ENCODE measurements at regions not wholly inside any gene's neighbourhood (a gene's known extent, or its start where the extent isn't known, plus 50 kb on each side); places are given as distances from the start of the nearest gene placed in this dataset.
"Not testable (repeated sequence)": the region's sequence is repeated elsewhere in the genome, so short reads cannot be mapped to it uniquely, and the experiment has no call there.

DNA sequence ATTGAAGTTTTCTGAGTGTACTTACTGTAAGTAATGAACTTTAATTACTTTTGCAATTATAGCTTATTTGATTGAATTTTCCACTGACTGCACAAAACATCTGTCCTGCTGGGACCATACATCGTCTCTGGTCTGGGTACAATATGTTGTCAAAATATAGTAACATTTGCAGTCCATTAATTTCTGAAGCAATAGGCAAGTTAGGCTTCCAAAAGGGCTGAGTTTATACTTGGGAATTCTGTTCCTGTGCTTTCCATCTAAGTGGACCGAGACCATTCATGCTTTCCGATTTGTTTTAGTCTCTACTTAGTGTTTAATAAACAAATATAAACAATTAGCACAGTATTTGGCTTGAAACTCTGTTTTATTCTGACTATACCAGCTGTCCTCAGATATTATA lies 139.3 kb downstream of the RFPL4B start:
- ATAC-seq (no peak), DNase-seq (no peak)
- intact Hi-C loops (cut with DNase I, micrococcal nuclease): no loop called here

DNA sequence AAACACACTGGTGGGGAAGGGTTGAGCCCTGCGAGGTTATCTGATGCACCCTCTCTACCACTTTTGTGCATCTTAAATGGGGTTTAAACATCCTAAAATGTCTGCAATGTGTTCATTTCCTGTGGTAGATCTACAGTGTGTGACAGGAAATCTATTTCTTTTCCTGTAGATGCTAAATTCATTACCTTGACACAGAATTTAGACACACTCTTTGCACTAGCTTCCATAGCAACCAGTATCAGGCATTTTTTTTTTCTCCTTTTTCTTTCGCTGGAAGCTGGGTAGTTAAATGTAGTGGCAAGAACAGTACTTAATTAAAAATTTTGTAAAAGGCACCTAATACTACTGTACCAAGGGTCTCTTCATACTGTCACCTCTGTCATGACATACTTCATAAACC lies 141.1 kb downstream of the RFPL4B start:
- intact Hi-C loops (cut with DNase I, micrococcal nuclease): no loop called here
- no peak for ATAC-seq
- no peak for DNase-seq

DNA sequence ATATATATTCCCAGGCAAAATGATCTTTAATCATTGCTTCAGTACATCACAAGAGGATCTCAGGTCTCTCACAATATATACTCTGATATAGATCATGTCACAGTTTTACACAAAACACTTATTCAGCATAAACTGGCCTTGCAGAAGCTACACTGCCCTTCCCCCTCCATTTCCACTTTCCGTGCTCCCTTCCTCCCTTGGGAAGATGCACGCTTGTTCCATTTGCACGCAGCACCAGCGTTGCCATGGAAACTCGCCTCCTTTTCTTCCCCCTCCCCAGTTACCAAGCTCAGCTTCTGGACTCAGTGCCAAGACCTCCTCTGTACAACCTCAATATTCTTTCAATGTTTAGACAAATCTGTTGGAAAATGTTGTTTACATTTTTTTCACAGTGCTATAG lies 154.6 kb downstream of the RFPL4B start:
- ATAC-seq (no peak), DNase-seq (no peak)
- intact Hi-C loops (cut with DNase I, micrococcal nuclease): no loop called here

DNA sequence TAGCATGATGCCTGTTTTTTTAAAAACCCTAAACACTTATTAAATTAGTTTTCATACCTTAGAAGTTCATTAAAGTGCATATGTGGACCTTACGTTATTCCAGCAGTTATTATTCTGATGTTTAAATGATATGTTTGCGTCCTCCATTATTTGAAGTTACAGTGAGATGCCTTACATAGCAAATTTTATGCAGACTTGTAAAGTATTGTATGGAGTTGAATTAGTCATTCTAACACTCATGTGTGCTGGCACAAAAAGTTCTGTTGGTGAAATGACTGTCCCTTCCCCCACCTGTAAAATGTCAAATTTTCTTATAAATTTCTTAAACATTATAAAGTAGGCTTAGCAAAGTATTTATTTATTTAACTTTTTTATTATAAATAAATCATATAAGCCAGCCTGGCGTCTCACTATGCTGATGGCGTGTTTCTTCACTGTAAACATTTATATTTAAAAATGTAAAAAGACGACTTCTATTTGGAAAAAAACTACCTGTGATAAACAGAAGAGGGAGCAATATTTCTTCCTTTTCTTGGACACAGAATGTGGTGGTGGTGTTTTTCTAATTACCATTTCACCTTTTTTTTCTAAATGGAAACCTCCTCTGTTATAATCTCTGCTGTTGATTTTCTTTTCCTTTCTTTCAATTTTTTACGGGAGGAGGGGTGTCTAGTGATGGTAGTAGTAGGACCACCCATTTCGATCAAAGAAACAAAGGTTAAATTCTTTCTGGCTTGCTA lies 155.4 kb downstream of the RFPL4B start:
- intact Hi-C loops (cut with DNase I, micrococcal nuclease): no loop called here
- DNase-seq: no peak
- no peak for ATAC-seq

DNA sequence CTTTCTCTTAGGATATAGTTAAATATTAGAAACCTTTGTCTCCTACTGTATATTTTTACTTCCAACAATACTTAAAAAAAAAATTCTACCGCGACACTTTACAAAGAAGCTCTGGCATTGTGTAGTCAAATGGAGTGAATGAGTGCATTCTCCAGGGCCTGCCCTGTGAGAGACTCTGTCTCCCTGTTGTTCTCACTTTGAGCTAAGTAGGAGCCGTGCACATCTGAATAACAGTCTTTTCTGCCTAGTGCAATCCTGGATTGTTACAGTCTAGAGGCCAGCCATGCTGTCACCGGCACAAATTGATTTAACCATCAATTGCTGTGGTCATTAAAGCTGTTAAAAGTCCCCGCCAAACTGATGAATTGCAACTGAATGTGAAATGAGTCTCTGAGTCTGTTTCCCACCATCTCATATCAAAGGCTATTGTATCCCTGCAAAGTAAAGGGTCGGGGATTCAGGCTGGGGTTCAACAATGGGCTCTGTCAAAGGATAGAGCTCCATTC lies 156.0 kb downstream of the RFPL4B start:
- DNase-seq (no peak), ATAC-seq (no peak)
- intact Hi-C loops (cut with DNase I, micrococcal nuclease): no loop called here

DNA sequence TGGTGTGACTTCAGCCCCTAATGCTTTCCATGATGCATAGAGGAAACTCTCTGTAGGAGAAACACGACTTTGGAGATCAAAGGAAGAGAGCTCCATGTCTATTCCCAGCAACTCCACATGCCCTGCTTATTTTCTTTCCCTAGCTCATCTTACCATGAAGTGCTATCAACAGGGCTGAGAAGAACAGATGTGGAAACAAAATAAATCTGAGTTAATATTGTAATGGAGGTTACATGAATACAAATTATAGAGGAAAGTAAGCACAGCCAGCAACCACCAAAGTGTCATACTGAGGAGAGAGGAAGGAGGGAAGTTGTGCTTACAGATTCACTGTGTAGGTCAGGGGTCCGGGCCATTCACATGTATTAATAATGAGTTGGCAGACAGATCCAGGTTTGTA lies 157.5 kb downstream of the RFPL4B start:
- ATAC-seq (no peak), DNase-seq (no peak)
- intact Hi-C loops (cut with DNase I, micrococcal nuclease): no loop called here

DNA sequence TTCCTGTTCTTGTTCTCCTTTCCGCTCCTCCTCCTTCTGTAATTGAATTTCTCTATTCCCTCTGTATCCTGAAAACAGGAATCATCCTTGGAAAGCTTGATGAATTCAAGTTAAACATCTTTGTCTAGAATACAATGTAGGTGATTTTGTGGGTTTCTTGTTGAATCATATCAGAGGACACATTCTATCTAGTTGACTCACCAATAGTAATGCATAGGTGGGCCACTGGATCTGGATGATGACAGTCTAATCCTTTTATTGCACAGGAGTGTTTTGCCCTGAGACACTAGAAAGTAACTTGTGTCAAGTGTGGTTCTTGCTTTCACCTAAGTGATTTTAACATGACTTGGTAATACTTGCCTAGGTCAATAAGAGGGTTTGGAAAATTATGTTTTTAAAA lies 164.3 kb downstream of the RFPL4B start:
- ATAC-seq (no peak), DNase-seq (no peak)
- intact Hi-C loops (cut with DNase I, micrococcal nuclease): no loop called here

DNA sequence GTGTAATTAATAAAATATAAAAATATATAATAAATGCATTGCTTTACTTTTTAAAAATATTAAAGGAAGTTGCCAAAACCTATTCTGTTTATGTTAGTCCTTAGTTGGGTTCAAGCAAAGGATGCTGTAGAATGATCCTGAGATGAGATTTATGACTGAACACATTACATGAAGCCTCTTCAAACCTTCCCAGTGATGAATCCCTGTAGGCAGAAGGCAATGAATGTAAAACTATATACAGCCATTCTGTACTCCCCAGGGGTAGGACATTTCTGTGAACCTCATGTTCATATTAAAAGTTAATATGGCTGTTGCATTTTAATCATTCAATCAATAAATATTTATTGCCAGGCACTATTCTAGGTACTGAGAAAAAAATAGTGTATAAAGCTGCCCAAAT lies 166.0 kb downstream of the RFPL4B start:
- ATAC-seq: no peak
- intact Hi-C loops (cut with DNase I, micrococcal nuclease): no loop called here

DNA sequence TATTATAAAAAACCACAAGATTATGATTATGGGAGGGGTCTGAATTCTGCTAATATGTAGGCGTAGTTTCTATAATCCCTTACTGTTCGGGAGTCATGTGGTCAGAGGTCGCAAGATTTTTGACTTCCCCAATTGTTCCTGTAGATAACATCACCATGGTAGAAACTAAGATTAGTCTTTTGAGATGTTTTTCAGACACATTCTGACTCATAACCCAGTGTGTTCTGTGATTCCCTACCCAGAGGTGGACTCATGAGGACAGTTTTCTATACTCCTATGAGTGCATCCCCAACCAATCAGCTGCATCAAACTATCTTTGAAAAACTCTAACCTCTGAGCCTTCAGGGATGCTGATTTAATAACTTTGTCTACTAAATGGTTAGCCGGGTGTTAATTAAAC lies 175.5 kb downstream of the RFPL4B start:
- DNase-seq: no peak
- ATAC-seq: no peak
- intact Hi-C loops (cut with DNase I, micrococcal nuclease): no loop called here

More for the DNA sequence above, 166.0 kb downstream of the RFPL4B start:
- no peak for DNase-seq

DNA sequence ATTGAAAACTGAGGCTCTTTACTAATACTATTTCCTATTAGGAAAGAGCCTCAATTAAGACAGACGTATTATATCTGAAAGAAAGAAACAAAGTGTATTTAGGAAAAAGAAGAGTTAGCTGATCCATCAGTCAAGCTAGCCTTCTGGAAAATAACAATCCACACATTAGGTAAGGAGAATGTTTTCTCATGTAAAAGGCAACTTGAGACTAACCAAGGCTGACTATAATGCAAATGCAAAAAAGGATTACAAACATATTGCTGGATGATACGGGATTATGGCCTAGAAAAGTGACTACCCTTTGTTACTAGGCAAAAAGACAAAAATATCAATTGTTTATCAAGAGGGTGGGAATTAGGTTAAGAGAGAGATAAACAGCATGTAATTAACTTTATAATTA lies 176.9 kb downstream of the RFPL4B start:
- intact Hi-C loops (cut with DNase I, micrococcal nuclease): no loop called here
- ATAC-seq (no peak), DNase-seq (no peak)

DNA sequence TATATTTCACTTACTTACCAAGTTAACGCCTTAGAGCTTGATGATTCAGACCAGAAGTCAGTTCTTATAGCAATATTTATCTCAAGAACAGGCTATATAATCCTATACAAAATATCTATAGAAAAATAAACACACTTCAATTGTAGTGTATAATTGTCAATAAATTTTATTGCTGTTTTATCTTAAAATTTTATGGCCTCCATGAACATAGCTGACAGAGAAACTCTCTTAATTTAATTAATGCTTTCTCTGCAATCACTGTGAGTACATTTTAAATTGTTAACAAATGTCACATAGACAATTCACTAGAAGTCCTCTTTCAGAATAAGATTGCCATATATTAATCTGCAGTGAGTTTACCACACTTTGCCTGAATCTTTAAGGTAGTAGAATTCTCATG lies 178.6 kb downstream of the RFPL4B start:
- DNase-seq: no peak
- intact Hi-C loops (cut with DNase I, micrococcal nuclease): no loop called here
- no peak for ATAC-seq

DNA sequence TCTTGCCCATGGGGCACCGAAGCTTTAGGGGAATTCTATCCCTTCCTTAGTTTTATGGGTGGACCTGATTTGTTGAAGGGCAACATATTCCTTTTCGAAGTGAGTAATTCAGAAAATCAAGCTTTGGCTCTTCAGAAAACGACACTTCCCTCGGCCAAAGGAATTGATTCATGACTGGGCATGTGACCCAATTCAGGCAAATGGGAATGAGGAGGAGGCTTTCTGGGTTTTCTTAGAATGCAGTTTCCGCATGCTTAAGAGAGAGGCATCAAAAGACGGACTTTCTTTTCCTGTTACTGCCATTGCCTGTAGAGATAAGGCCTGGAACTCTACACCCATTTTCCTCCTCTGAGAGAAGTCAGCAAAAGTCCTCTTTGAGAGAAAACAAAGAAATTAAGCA lies 179.5 kb downstream of the RFPL4B start:
- no peak for DNase-seq
- intact Hi-C loops (cut with DNase I, micrococcal nuclease): no loop called here
- no peak for ATAC-seq

DNA sequence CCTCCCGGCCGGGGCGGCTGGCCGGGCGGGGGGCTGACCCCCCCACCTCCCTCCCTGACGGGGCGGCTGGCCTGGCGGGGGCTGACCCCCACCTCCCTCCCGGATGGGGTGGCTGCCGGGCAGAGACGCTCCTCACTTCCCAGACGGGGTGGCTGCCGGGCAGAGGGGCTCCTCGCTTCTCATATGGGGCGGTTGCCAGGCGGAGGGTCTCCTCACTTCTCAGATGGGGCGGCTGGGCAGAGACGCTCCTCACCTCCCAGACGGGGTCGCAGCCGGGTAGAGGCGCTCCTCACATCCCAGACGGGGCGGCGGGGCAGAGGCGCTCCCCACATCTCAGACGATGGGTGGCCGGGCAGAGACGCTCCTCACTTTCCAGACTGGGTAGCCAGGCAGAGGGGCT lies 181.2 kb downstream of the RFPL4B start:
- DNase-seq; intact Hi-C loops (cut with DNase I, micrococcal nuclease): not testable (repeated sequence)

DNA sequence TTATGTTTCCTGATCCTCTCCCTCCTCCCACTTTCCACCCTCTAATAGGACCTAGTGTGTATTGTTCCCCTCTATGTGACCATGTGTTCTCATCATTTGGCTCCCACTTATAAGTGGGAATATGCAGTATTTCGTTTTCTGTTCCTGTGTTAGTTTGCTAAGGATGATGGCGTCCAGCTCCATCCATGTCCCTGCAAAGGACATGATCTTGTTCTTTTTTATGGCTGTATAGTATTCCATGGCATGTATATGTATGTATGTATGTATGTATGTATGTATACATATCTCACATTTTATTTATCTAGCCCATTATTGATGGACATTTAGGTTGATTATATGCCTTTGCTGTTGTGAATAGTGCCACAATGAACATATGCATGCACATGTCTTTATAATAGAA lies 188.7 kb downstream of the RFPL4B start:
- no peak for DNase-seq
- intact Hi-C loops (cut with DNase I, micrococcal nuclease): no loop called here
- ATAC-seq: no peak

More for the DNA sequence above, 181.2 kb downstream of the RFPL4B start:
- ATAC-seq: not testable (repeated sequence)

DNA sequence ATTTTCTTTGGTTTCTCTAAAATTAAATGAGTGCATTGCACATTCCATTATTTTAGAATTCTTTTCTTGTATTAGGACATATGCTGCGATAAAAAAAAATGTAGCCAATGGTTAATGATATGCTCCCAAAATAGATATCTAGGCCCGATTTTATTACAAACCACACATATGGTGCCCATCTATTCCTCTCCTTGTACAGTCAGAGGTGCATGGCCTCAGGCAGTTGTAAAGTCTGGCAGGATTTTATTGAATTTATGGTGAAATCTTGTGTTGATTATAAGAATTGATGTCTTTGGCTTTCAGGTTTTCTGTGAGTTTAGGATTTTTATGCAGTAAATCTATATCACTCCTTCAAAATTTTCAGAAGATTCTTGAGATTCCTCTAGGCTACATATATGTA lies 192.2 kb downstream of the RFPL4B start:
- intact Hi-C loops (cut with DNase I, micrococcal nuclease): no loop called here
- DNase-seq (no peak), ATAC-seq (no peak)

DNA sequence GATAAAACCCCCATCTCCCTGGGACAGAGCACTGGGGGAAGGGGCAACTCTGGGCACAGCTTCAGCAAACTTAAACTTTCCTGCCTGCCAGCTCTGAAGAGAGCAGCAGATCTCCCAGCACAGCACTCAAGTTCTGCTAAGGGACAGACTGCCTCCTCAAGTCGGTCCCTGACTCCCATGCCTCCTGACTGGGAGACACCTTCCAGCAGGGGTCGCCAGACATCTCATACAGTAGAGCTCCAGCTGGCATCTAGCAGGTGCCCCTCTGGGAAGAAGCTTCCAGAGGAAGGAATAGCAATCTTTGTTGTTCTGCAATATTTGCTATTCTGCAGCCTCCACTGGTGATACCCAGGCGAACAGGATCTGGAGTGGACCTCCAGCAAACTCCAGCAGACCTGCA lies 194.7 kb downstream of the RFPL4B start:
- intact Hi-C loops (cut with DNase I, micrococcal nuclease); ATAC-seq: not testable (repeated sequence)
- peak in 1 of 2 donors; percentile 3 for DNase-seq

DNA sequence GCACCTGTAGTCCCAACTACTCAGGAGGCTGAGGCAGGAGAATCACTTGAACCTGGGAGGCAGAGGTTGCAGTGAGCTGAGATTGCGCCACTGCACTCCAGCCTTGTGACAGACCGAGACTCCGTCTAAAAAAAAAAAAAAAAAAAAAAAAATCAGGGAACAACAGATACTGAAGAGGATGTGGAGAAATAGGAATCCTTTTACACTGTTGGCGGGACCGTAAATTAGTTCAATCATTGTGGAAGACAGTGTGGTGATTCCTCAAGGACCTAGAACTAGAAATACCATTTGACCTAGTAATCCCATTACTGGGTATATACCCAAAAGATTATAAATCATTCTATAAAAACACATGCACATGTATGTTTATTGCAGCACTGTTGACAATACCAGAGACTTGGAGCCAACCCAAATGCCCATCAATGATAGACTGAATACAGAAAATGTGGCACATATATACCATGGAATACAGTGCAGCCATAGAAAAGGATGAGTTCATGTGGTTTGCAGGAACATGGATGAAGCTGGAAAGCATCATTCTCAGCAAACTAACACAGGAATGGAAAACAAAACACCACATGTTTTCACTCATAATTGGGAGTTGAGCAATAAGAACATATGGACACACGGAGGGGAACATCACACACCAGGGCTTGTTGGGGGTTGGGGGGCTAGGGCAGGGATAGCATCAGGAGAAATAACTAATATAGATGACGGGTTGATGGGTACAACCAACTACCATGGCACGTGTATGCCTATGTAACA lies 200.4 kb downstream of the RFPL4B start:
- ATAC-seq; DNase-seq; intact Hi-C loops (cut with DNase I, micrococcal nuclease): not testable (repeated sequence)

DNA sequence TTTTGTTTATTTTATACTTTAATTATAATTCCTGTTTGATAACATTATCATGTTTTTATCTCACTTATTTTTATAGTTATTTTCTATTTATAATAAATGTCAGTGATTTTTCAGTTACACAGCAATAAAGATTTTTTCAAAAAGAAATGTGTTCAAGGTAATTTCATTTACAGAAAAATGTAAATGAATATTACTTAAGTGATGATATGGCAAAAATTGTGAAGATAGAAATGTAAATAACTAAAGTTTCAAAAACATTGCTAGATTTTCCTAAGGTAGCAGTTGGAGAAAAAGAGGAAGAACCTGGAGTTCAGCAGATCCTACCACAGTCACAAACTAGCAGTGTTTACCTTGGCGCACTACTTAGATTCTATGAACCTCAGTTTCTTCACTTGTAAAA lies 202.6 kb downstream of the RFPL4B start:
- DNase-seq: no peak
- no peak for ATAC-seq
- intact Hi-C loops (cut with DNase I, micrococcal nuclease): no loop called here

DNA sequence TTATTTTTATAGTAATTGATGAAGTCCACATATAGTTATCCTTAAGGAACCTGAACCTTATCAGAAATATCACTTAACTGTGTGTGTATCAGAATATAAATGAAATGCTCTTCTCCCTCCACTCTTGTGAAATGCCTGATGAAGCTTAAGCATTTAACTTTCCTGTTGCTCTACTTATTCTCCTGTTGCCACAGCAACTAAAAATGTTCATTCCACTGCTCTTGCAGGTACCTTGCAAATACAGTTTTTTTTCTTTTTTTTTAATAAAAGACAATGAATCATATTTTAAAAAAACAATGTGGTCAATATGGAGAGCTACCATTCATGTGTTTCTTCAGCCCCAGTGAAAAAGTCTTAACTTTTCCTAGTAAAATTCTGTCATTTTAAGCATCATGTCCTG lies 210.3 kb downstream of the RFPL4B start:
- intact Hi-C loops (cut with DNase I, micrococcal nuclease): no loop called here
- DNase-seq: no peak

DNA sequence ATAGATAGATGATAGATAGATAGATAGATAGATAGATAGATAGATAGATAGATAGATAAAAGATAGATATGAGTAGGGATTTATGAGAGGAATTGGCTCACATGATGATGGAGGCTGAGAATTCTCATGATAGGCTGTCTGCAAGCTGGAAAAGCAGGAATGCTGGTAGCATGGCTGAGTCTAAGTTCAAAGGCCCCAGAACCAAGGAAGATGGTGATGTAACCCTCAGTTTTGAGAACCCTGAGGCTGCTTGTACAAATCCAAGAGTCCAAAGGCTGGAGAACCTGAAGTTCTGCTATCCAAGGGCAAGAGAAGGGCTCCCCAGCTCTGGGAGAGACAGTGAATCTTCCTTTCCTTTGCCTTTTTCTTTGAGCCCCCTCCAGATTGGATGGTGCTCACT lies 210.8 kb downstream of the RFPL4B start:
- intact Hi-C loops (cut with DNase I, micrococcal nuclease): no loop called here
- ATAC-seq: no peak
- no peak for DNase-seq

More for the DNA sequence above, 210.3 kb downstream of the RFPL4B start:
- ATAC-seq: no peak
